SJSA1 (cell line): ENCODE measurements at regions not wholly inside any gene's neighbourhood (a gene's known extent, or its start where the extent isn't known, plus 50 kb on each side); places are given as distances from the start of the nearest gene placed in this dataset.
"Not testable (repeated sequence)": the region's sequence is repeated elsewhere in the genome, so short reads cannot be mapped to it uniquely, and the experiment has no call there.

Source experiments
- DNase-seq, 2 experiments: peaks; one replicate each; pipeline ENCODE4 v3.0.0-alpha.2; 2015 to 2020; ENCODE audit warnings: low spot score in 2 of 2, low read depth in 1 of 2
- H3K27ac ChIP-seq: fragments of 250-450 bp; sonication (Bioruptor Pico); 2 replicates; pipeline ENCODE4 v1.5.1; 2020; ENCODE audit warnings: mild to moderate bottlenecking, moderate library complexity
- H3K27me3 ChIP-seq: fragments of 250-450 bp; sonication (Bioruptor Pico); replicated peaks from 2 replicates; pipeline ENCODE4 v1.5.1; 2020; ENCODE audit warnings: mild to moderate bottlenecking, moderate library complexity
- H3K36me3 ChIP-seq: fragments of 250-450 bp; sonication (Bioruptor Pico); 2 replicates; pipeline ENCODE4 v1.5.1; 2020; ENCODE audit warnings: mild to moderate bottlenecking
- H3K4me1 ChIP-seq: fragments of 250-450 bp; sonication (Bioruptor Pico); replicated peaks from 2 replicates; pipeline ENCODE4 v1.6.1; 2021; ENCODE audit warnings: mild to moderate bottlenecking
- H3K4me3 ChIP-seq: fragments of 250-450 bp; sonication (Bioruptor Pico); 2 replicates; pipeline ENCODE4 v1.5.1; 2020; ENCODE audit warnings: mild to moderate bottlenecking
- H3K9me3 ChIP-seq: fragments of 250-450 bp; sonication (Bioruptor Pico); replicated peaks from 2 replicates; pipeline ENCODE4 v1.5.1; 2020; ENCODE audit warnings: mild to moderate bottlenecking

DNA sequence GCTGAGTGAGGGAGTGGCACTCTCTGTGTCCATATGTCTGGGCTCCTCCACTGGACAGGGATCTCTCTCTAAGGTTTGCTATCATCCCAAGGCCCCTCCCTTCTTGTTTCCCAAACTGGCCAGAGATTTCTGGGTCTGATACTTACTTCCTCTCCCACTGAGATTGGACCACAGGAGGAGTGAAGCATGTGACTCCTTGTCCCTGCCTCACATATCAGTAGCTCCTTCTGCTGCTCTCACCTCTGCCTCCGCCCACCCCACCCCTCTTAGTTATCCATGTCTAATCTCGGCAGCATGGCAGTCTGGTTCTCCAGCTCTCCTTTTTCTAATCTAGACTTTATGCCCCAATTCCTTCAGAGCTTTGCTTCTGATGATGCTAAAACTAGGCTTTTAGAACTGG, 223.1 kb downstream of the RPLP1 start:
- Histone ChIP-seq H3K36me3 (no peaks in the 10 kb centered on the region), H3K27me3 (peaks cover 10% of the 10 kb centered on the region; the same call in 1 of the 2 replicates)
- no peak for DNase-seq

DNA sequence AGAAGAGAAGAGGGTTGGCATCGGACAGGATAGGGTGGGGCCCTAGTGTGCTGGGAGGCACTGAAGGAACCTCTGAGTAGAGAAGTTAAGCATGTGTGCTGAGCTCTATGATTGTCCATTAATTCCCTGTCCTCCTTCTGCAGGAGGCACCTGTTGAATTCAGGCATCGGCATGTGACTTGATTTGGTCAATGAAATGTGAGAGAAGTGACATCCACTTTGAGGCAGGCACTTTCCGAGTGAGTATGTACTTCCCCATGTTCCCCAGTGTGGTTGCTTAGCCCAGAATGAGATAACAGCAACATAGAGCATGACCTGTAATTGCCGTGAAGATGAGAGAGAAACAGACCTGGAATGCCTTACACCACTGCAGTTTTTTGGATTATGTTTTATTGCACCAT, 224.8 kb downstream of the RPLP1 start:
- peaks cover 10% of the 10 kb centered on the region; the same call in 1 of the 2 replicates for H3K27me3 ChIP-seq
- H3K4me1 ChIP-seq, result no peaks in the 10 kb centered on the region
- DNase-seq, result no peak

More for the DNA sequence above, 223.1 kb downstream of the RPLP1 start:
- Histone ChIP-seq H3K4me1 (no peaks in the 10 kb centered on the region), H3K9me3 (no peaks in the 10 kb centered on the region; the same call in 1 of the 2 replicates), H3K4me3 (no peak overlapping the region), H3K27ac (no peak overlapping the region)

DNA sequence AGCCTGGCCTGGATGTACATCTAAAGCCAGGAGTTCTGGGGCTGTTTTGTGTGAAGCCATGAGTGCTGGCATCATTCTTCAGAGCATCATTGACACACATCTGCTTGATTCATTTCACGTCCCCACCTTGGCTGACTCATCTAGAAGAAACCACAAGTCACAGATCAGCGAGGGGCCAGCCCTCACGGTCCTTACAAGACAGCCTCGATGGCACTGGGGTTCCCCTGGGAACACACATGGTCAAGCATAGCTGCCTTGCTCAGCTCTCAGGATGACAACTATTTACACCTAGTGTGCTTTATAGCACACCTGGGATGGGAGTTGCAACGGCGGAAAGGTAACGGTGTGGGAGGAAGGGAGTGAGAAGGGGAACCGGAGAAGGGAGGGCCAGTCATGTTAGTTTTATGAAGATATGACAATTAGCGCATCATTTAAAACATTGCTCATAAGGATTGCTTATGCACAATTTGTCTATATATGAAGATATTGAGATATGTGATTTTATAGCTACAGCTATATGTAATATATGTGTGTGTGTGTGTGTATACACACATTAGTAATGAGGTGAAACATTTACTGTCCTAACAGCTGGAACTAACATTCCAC, 227.1 kb downstream of the RPLP1 start:
- peaks cover 10% of the 10 kb centered on the region; the same call in 1 of the 2 replicates for H3K27me3 ChIP-seq
- no peaks in the 10 kb centered on the region for H3K4me1 ChIP-seq

More for the DNA sequence above, 224.8 kb downstream of the RPLP1 start:
- no peaks in the 10 kb centered on the region for H3K36me3 ChIP-seq
- peaks cover 5% of the 10 kb centered on the region; the same call in 1 of the 2 replicates for H3K9me3 ChIP-seq
- no peak overlapping the region for H3K27ac ChIP-seq
- no peak overlapping the region for H3K4me3 ChIP-seq

DNA sequence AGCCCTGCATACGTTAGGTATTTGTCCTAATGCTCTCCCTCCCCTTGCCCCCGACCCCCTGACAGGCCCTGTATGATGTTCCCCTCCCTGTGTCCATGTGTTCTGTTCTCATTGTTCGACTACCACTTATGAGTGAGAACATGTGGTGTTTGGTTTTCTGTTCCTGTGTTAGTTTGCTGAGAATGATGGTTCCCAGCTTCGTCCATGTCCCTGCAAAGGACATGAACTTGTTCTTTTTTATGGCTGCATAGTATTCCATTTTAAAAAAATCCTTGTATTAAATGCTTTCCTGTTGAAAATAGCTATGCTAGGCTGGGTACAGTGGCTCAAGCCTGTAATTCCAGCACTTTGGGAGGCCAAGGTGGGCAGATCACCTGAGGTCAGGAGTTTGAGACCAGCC, 232.2 kb downstream of the RPLP1 start:
- not testable (repeated sequence) for H3K4me1 ChIP-seq, H3K4me3 ChIP-seq, DNase-seq, H3K27ac ChIP-seq, H3K36me3 ChIP-seq, H3K27me3 ChIP-seq
- H3K9me3 ChIP-seq, result peaks cover 20% of the 10 kb centered on the region

More for the DNA sequence above, 227.1 kb downstream of the RPLP1 start:
- no peak for DNase-seq
- no peak overlapping the region for H3K4me3 ChIP-seq
- no peaks in the 10 kb centered on the region for H3K36me3 ChIP-seq
- no peak overlapping the region for H3K27ac ChIP-seq
- H3K9me3 ChIP-seq, result 0 out of 2 replicates have a peak, but pooled peaks cover 5% of the 10 kb centered on the region

DNA sequence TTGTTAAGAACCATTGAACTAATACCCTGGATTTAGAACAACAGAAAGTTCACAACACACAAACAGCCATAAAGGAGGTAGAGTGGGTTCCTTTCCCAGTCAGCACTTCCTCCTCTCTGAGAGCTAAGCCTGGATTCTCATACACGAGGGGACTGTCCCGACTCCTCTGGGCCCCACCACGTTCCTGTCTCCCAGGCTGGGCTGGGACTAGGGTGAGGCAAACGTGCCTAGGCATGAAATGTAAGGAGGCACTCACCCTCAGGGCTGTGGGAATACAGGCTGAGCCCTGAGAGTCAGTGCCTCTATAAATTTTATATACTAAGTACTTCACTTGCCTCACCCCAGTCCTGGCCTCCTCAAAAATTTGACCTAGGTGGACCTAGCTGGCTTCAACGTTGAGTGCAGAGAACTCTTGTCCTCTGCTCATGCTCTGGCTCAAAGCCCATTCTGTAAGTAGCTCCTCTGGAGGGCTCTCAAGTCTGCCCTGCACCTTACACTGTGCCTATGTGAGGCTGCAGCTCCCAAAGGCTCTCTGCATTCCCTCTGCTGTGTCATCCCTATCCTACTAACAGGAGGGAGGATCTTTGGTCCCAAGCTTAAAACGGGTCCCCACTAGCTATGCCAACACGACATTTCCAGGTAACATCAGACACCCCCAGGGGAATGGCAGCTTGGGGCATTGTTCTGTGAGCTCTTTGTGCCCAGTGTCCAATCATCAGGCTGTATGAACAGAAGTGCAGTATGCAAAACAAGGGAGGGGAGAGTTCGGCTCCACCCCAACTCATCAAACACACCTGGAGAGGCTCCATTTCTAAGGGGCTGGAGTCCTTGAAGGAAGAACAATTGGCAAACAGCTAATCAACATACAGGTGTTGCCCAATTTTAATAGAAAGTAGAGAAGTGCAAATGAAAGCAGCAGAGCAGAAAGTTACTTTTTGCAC, 233.2 kb downstream of the RPLP1 start:
- no peaks in the 10 kb centered on the region for H3K27me3 ChIP-seq
- no peaks in the 10 kb centered on the region for H3K36me3 ChIP-seq
- DNase-seq, result no peak
- H3K4me1 ChIP-seq, result no peaks in the 10 kb centered on the region
- no peak overlapping the region for H3K27ac ChIP-seq
- no peak overlapping the region for H3K4me3 ChIP-seq
- H3K9me3 ChIP-seq, result peaks cover 20% of the 10 kb centered on the region

DNA sequence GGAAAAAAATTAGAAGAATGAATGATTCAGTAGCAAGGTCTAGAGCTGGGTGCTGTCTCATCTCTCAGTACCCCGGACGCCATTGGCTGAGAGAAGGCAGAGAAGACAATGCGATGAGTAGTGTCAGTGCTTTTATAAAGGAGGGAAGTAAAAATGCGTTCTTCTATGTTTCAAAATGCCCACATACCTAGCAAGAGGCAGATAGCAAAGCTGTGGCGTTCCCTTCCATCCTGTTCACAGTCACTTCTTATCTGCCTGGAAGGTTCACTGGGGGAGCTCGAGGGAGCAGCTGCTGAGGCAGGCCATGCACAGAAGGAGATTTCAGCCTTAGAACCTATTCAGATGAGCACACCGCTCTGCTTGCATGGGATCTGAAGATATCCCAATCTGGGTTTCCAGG, 234.0 kb downstream of the RPLP1 start:
- DNase-seq, result no peak
- H3K36me3 ChIP-seq, result no peaks in the 10 kb centered on the region
- no peak overlapping the region for H3K27ac ChIP-seq
- H3K4me1 ChIP-seq, result no peaks in the 10 kb centered on the region
- H3K4me3 ChIP-seq, result no peak overlapping the region
- peaks cover 18% of the 10 kb centered on the region for H3K9me3 ChIP-seq
- no peaks in the 10 kb centered on the region for H3K27me3 ChIP-seq

DNA sequence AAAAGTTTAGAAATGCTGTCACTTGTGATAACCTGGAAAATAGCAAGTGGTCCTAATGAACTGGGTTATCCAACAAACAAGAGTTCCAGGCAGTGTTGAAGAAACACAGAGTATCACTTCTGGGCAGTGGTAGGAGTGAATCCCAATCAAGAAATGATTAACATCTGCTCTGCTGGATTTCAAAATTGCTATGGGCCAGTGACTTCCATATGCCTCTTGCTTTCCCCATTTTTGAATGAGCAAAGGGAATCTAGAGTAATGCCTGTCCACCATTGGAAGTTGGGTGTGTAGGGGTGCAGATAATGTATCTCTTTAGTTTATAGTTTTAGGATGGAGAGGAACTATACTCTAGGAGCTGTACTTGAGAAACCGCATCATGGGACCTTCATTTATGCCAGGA, 236.5 kb downstream of the RPLP1 start:
- no peaks in the 10 kb centered on the region for H3K27me3 ChIP-seq
- DNase-seq, result no peak
- H3K36me3 ChIP-seq, result no peaks in the 10 kb centered on the region
- H3K4me1 ChIP-seq, result no peaks in the 10 kb centered on the region
- H3K4me3 ChIP-seq, result no peak overlapping the region
- peaks cover 15% of the 10 kb centered on the region for H3K9me3 ChIP-seq
- H3K27ac ChIP-seq, result no peak overlapping the region

DNA sequence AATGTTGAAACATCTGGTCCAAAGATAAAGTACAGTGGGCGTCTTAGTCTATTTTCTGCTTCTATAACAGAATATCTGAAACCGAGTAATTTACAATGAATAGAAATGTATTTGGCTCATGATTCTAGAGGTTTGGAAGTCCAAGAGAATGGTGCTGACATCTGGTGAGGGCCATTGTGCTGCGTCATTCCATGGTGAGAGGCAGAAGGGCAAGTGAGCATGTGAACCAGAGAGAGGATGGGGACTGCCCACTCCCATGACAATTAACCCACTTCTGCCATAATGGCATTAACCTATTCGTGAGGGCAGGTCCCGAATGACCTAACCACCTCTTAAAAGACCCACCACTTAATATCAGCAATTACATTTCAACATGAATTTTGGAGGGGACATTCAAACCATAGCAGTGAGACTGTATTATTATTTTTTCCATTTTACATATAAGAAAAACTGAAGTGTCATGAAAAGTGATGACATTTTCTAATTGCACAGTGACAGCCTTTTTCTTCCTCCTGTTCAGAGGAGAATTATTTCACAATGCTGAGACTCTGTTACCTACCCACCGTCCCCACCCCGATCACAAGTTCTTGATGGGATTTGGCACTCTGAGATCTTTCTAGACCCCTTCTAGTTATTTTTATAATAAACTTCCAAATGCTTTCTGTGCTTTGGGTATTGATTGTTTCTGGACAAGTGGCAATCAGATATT, 238.8 kb downstream of the RPLP1 start:
- Histone ChIP-seq H3K9me3 (peaks cover 15% of the 10 kb centered on the region), H3K27ac (no peak overlapping the region), H3K4me1 (no peaks in the 10 kb centered on the region), H3K36me3 (no peaks in the 10 kb centered on the region), H3K4me3 (no peak overlapping the region), H3K27me3 (no peaks in the 10 kb centered on the region)
- no peak for DNase-seq

DNA sequence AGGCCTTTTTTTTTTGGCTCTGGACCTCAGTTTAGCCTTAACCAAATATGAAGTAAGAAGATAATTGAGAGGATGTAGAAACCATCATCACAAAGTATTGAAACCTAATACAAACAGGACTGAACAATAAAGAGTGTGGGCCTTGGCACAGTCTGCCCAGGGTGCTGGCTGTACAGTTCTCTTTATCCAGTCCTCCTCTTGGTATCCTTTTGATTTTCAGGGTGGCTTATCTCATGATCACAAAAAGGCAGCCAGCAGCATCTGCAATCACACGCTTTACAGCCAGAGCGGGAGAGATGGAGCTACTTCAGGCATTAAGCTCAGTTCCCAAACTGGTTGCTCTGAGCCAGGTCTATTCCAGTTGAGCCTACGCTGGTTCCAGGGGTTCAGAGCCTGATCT, 239.7 kb downstream of the RPLP1 start:
- Histone ChIP-seq H3K27me3 (no peaks in the 10 kb centered on the region), H3K4me1 (no peaks in the 10 kb centered on the region), H3K36me3 (no peaks in the 10 kb centered on the region), H3K9me3 (peaks cover 15% of the 10 kb centered on the region), H3K27ac (no peak overlapping the region), H3K4me3 (no peak overlapping the region)
- no peak for DNase-seq

DNA sequence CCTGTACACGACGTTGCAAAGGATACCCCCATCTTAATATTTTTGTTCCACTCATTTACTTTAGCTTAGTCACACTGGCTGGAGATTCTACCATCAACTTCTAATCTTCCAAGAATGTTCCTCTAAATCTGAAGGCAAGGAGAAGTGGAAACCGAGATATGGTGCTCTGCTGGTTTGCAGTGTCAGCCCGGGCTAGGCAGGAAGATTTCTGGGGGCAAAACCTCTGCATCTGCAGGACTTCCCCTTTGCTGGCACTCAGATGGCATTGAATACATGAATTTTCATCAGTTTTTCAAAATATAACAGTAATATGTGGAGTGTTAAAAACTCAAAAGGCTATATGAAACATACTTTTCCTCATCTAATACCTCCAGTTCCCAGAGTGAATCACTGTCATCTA, 240.4 kb downstream of the RPLP1 start:
- H3K9me3 ChIP-seq, result peaks cover 13% of the 10 kb centered on the region
- no peak for DNase-seq
- no peaks in the 10 kb centered on the region for H3K4me1 ChIP-seq
- H3K36me3 ChIP-seq, result no peaks in the 10 kb centered on the region
- no peak overlapping the region for H3K4me3 ChIP-seq
- H3K27ac ChIP-seq, result no peak overlapping the region
- H3K27me3 ChIP-seq, result no peaks in the 10 kb centered on the region

DNA sequence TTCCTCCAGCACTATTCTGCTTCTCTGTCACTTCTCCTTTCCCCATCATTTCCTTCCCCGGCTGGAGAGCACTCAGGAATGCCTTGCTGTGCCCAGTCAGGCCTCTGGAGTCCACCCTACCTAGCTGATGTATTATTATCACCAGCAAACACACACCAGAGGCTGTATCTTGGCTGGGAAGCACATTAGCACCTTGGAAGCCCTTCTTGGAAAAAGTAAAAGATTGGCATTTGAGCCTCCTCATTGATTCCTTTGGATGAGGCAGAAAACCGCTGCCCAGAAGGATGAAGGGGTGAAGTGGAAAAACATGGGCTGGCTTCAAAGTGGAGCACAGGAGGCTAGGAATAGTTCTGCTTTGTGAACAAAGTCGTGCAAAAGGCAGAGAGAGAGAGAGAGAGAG, 244.3 kb downstream of the RPLP1 start:
- Histone ChIP-seq H3K9me3 (no peaks in the 10 kb centered on the region), H3K36me3 (no peaks in the 10 kb centered on the region), H3K4me1 (no peaks in the 10 kb centered on the region), H3K27ac (no peak overlapping the region), H3K27me3 (no peaks in the 10 kb centered on the region), H3K4me3 (no peak overlapping the region)
- no peak for DNase-seq

DNA sequence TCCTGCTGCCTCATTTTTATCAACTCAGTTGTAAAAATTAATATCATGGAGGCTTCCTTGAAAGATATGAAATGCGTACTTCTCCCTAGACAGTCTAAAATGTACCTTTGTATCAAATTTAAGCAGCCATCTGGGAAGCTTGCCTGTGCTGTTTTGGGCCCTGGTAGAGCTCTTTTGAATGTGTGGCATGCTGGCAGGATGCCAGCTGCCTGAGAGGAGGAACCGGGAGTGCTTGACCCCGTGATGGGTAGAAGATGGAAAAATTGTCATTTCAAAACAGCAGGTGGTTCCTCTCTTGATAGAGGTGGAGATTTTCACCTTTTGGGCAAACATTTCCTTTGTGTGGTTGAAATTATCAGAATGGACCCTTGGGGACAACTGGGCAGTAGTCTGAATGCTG, 245.3 kb downstream of the RPLP1 start:
- Histone ChIP-seq H3K27me3 (no peaks in the 10 kb centered on the region), H3K27ac (no peak overlapping the region), H3K9me3 (no peaks in the 10 kb centered on the region), H3K4me1 (no peaks in the 10 kb centered on the region), H3K4me3 (no peak overlapping the region), H3K36me3 (no peaks in the 10 kb centered on the region)
- DNase-seq, result no peak

DNA sequence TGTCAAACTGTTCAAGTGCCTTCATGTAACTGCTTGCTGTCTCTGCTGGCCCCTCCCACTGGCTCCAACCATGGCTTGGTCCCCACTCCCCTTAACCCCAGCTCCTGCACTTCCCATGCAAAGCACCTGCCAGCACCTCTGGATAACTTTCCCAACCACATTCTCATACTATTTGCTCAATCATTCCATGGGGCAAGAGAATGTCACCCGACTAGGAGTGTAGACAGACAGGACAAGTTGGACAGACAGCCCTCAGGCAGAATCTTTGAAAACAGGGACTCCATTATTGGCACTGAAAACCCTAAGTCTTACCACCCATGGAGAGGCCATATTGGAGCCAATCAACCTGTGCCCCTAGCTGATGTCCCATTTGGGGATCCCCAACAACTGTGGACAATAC, 246.5 kb downstream of the RPLP1 start:
- no peaks in the 10 kb centered on the region for H3K4me1 ChIP-seq
- no peaks in the 10 kb centered on the region for H3K27me3 ChIP-seq
- H3K36me3 ChIP-seq, result no peaks in the 10 kb centered on the region
- no peak for DNase-seq
- no peak overlapping the region for H3K4me3 ChIP-seq
- H3K9me3 ChIP-seq, result no peaks in the 10 kb centered on the region
- H3K27ac ChIP-seq, result no peak overlapping the region

DNA sequence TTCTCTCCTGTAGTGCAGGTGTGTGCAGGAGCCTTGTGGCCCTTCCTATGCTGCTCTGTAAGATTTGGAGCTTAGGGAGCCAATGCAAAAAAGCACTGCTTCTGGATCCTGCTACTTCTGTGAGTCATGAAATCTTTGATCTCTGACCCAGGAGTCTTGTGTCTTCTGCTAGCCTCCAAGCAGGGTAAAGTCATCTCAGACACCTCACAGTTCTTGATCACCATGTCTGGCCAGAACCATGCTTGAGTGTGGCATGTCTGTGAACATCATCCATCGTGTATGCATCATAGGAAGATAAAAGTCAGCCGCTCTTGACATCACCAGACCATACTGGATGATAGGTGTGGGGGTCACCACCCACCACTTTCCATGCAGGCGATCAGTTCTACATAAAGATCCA, 247.8 kb downstream of the RPLP1 start:
- DNase-seq, result no peak
- Histone ChIP-seq H3K9me3 (no peaks in the 10 kb centered on the region), H3K27me3 (no peaks in the 10 kb centered on the region)

More for the DNA sequence above, 247.8 kb downstream of the RPLP1 start:
- H3K27ac ChIP-seq, result no peak overlapping the region
- no peak overlapping the region for H3K4me3 ChIP-seq
- H3K36me3 ChIP-seq, result no peaks in the 10 kb centered on the region
- no peaks in the 10 kb centered on the region for H3K4me1 ChIP-seq
